GM19463 (cell line): ENCODE measurements at regions not wholly inside any gene's neighbourhood (a gene's known extent, or its start where the extent isn't known, plus 50 kb on each side); places are given as distances from the start of the nearest gene placed in this dataset.

Experiments used
- ATAC-seq: cut with Tn5 transposase; IDR thresholded peaks from one replicate; pipeline ENCODE4 v1.9.1; 2021; ENCODE audit warnings: mild to moderate bottlenecking, moderate library complexity; ENCODE audit not compliant: unreplicated experiment

DNA sequence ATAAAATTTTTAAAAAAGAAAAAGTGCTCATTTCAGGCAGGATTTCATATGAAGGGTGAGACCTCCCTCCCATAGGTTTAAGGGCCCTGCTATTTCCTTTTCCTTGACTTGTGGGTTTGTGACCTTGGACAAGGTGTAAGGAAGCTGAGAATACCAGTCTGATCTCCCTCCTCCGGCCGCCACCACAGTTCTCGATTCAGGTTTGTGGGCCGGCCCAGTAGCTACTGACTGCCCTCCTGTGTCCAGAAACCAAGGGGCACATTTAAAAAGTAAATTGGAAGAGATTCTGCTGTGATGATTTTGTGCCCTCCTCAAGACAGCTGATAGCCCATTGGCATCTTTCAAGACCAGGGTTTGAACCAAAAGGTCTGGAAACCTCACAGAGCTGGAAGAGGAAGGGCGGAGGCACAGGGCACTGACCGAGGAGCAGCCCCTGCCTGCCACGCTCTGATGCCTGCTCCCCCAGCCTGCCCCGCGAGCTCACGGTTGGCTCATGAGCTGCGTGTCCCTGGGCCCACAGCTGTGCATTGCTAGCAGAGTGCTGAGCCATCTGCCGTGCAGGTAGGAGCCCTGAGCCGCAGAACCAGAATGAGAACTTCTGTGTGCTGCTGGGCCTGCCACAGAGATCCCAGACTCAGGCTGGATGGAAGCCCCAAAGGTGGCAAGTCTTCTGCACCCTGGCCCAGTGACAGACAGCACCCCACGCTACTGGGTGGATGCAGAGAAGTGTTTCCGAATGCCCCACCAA lies 348.7 kb downstream of the NPHP4 start:
- no peak for ATAC-seq

DNA sequence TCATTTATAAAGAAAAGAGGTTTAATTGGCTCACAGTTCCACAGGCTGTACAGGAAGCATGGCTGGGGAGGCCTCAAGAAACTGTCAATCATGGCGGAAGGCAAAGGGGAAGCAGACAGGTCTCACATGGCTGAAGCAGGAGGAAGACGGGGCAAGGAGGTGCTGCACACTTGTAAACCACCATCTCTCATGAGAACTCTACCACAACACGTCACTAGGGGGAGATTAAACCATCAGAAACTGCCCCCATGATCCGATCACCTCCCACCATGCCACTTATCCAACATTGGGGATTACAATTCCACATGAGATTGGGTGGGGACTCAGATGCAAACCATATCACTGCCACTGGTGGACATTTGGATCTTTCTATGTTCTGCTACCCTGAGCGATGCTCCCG lies 351.4 kb downstream of the NPHP4 start:
- ATAC-seq: no peak

DNA sequence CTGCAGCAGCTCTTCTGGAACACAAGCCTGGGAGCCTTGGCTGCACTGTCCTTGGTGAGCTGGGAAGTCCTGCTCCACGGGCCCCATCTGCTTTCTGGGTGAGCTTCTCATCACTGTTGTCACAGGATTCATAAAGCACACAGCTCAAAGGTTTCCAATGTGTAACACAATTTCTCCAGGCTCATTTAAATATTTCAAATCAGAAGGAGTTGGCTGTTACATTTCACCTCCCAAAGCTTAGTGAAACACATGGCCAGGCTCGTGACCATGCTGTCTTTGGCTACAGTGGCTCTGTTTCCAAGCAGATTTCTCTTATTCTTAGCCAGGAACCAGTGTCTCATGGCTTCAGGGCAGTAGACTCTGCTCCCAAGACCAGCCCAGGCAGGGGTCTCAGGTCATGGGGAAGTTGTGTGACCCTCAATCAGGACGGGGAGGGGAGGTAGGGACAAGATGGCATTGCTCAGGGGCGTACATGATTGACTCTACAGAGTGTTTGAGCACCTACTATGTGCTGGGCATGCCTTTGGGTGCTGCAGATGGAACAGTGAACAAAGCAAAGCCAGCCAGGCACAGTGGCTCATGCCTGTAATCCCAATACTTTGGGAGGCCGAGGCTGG lies 353.0 kb downstream of the NPHP4 start:
- no peak for ATAC-seq

DNA sequence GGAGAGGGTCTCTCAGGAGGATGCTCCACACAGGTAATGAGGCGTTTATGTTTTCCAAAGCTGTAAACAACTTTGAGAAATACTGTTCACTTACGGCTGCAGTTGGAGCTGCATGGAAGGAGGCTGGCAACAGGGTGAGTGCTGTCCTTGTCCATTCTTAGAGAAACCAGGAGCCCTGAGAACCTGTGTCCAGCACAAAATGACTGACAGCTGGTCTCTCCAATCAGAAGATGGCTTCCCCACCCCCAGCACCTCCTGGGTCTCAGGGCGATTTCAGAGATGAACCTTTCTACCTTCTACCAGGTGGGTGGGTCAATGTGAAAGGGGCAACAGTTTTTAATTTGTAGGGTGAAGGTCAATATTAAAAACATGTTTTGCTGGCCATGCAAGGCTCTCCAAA lies 353.6 kb downstream of the NPHP4 start:
- ATAC-seq: no peak

DNA sequence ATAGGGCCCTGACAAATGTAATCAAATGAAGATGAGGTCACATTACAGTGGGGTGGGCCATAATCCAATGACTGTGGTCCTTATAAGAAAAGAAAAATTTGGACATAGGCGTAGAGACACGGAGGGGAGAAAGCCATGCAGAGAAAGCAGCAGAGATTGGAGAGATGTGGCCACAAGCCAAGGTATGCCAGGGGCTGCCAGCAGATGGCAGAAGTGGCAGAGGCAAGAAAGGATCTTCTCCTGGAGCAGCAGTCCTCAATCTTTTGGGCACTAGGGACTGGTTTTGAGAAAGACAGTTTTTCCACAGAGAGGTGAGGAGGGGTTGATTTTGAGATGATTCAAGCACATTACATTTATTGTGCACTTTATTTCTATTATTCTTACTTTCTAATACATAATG lies 355.1 kb downstream of the NPHP4 start:
- no peak for ATAC-seq

DNA sequence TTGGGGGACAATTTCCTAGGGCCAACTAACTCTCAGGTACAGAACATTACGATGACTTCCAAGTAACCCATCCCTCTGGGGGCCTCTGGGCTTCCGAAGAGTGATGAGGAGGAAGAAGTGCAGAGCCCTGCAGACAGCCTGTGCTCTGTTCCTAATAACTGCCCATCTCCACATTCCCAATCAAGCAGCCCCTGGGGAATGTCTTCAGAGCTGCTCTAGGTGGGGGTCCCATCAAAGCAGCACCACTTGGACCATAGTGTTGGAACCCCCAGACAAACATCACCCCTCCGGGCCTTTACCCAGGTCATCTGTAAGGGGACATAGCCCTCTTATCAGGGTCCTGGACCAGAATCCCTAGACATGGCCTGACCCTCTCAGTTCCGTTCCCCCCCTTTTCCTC lies 357.3 kb downstream of the NPHP4 start:
- no peak for ATAC-seq

- no peak for ATAC-seq
These were observed 359.4 kb downstream of the NPHP4 start for GRCh38 chr1:5632814-5633213.

- no peak for ATAC-seq
These were observed 360.0 kb downstream of the NPHP4 start for GRCh38 chr1:5632224-5632623.

GRCh38 chr1:5628416-5628815 lies 363.8 kb downstream of the NPHP4 start:
- no peak for ATAC-seq

- ATAC-seq: no peak
These were observed 368.8 kb downstream of the NPHP4 start for GRCh38 chr1:5623399-5623798.

GRCh38 chr1:5622412-5622811 lies 369.8 kb downstream of the NPHP4 start:
- ATAC-seq: no peak

- ATAC-seq: no peak
These were observed 370.5 kb downstream of the NPHP4 start for GRCh38 chr1:5621692-5622091.

GRCh38 chr1:5620997-5621396 lies 371.2 kb downstream of the NPHP4 start:
- no peak for ATAC-seq

- no peak for ATAC-seq
These were observed 371.8 kb downstream of the NPHP4 start for GRCh38 chr1:5620418-5620817.

DNA sequence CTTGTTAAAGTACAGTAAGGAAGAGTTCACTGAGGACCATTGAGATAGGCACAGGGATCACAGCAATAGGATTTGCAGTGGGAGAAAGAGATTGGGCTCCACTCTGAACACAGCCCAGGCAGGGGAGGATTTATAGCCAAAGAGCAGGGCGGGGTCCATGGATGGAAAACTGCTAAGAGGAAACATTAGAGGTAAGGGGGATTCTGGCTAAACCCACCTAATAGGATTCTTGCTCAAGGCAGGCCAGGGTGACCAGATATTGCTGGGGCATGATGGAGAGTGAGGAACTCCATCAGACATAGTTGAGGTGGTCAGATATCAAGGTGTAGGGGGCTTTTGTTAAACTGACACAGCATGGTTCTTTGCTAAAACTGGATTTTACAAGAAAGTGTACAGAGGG lies 372.8 kb downstream of the NPHP4 start:
- no peak for ATAC-seq

DNA sequence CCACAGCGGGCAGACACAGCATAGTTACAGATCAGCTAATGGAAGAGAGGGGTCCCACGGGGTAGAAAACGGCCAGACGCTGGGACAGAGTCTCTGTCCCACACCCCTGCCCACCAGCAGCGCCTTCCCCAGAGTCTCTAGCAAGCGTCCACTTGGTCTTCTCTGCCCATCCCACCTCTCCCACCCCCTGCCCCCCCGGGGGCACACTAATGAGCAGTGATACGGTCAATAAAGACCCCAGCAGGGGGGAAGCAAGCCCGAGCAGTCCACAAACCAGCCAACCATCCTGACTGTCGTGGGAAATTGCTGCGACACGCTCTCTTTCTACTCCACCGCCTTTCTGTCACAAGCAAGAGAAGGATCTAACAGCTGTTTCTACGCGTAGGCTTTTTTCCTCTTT lies 374.7 kb downstream of the NPHP4 start:
- ATAC-seq: no peak

DNA sequence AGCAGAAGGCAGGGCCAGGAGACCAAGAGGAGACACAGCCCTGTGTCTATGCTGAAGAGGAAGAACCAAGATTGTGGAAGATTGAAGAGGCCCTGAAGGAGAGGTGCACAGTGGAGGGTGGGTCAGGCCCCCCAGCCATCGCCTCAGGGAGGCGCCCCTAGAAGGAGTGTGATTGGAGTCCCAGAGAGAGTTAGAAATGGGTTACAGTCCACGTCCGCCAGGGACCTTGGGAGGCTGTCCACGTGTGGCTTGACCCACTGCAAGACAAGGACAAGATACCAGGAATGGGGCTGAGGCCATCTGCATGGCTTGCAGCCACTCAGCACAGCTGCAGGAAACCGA lies 375.1 kb downstream of the NPHP4 start:
- ATAC-seq: no peak

GRCh38 chr1:5616366-5617178 lies 375.7 kb downstream of the NPHP4 start:
- no peak for ATAC-seq

GRCh38 chr1:5615076-5615475 lies 377.1 kb downstream of the NPHP4 start:
- no peak for ATAC-seq

GRCh38 chr1:5613900-5614299 lies 378.3 kb downstream of the NPHP4 start:
- no peak for ATAC-seq

DNA sequence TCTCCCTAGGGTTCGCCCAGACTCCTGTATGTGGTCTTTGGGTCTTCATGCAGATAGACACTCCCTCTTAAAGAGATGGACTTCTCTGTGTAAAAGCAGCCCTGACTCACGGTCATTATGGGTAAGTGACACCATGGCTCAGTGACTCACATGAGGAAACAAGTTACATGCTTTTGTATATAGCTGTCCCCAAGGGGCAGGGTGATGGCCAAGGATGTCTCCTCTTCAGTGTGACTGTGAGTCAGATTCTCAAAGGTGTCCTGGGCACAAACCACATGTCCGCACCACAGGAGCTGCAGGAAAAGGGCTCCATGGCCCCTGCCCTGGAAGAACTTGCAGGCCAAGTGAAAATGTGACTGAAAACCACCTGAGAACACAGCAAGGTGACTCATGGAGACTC lies 380.4 kb downstream of the NPHP4 start:
- ATAC-seq: no peak

DNA sequence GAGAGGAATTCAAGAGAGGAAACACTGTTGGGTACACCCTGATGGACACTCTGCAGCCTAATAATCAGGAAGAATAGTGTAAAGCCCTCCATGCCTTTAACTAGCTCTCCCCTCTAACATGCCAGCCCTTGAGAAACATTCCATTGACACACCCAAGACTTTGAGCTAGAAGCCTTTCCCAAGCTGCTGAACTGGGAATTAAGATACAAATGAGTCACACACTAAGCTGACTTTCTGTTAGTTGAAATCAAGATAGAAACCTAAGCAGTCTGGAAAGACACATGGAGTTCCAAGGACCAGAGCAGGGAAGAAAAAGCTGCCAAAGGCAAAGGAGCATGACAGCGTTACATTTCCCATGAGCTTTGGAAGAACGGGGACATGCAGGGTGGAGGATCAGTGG lies 380.8 kb downstream of the NPHP4 start:
- ATAC-seq: no peak
